ENCODE measurements at regions not wholly inside any gene's neighbourhood (a gene's known extent, or its start where the extent isn't known, plus 50 kb on each side); places are given as distances from the start of the nearest gene placed in this dataset.

DNA sequence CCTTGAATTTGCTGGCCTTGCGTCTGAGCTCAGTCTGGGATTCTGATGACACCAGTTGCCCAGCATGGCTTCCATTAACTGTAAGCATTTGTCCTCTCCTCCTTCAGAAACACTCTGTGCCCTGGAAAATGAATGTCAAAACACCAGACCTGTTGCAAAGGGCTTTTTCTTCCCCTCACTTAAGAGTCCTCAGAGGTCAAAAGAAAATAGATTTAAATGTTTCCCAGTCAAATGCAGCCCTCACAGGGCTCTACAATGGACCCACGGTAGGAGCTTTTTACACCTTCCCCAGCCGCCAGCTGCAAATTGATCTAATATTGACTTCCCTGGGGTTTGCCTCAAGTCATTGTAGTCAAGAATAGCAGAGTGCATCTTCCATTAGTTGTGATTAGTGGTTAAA lies 332.2 kb downstream of the INSC start:
- H3K4me1 ChIP-seq, result no peaks in the 10 kb centered on the region
- ATAC-seq (no peak), DNase-seq (no peak)
- H3K27me3 ChIP-seq, result no peaks in the 10 kb centered on the region
- H3K36me3 ChIP-seq, result no peaks in the 10 kb centered on the region
- 83 to 88% (median 85%) methylated on average over 3 of the region's 3 CpGs for WGBS, 4 donors
- no peak for TF ChIP-seq POLR2A (IDR thresholded peaks at IDR 0.05)
- TF ChIP-seq, protein P1, sequence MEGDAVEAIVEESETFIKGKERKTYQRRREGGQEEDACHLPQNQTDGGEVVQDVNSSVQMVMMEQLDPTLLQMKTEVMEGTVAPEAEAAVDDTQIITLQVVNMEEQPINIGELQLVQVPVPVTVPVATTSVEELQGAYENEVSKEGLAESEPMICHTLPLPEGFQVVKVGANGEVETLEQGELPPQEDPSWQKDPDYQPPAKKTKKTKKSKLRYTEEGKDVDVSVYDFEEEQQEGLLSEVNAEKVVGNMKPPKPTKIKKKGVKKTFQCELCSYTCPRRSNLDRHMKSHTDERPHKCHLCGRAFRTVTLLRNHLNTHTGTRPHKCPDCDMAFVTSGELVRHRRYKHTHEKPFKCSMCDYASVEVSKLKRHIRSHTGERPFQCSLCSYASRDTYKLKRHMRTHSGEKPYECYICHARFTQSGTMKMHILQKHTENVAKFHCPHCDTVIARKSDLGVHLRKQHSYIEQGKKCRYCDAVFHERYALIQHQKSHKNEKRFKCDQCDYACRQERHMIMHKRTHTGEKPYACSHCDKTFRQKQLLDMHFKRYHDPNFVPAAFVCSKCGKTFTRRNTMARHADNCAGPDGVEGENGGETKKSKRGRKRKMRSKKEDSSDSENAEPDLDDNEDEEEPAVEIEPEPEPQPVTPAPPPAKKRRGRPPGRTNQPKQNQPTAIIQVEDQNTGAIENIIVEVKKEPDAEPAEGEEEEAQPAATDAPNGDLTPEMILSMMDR (IDR thresholded peaks at IDR 0.05), result no peak
- intact Hi-C loops (cut with DNase I), result no loop called here
- H3K27ac ChIP-seq, result no peak overlapping the region
- no peaks in the 10 kb centered on the region for H3K9me3 ChIP-seq
- H3K4me3 ChIP-seq, result no peak overlapping the region

DNA sequence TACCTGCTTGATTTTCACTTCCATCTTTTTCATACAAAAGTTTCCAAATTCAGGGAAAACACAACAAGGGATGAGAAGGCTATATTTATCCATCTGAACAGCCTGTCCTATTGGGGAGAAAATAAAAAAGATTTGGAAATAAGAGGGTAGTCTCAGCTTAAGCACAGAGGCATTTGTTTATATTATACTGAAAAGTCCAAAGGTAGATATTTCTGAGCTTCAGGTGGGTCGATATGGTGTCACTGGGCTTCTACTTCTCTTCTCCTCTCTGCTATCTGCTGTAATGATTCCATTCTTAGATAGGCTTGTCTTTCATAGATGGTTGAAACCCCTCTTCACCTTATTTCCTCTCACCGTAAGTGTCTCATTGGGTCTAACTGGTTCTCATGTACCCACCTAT lies 337.0 kb downstream of the INSC start:
- 91 to 95% (median 93%) methylated on average over 2 of the region's 2 CpGs for WGBS, 4 donors
- no peaks in the 10 kb centered on the region for H3K4me1 ChIP-seq
- intact Hi-C loops (cut with DNase I), result no loop called here
- TF ChIP-seq, protein P1 (IDR thresholded peaks at IDR 0.05), result no peak
- no peak for TF ChIP-seq POLR2A (IDR thresholded peaks at IDR 0.05)
- H3K9me3 ChIP-seq, result peaks cover 0 to 11% (median 3%) of the 10 kb centered on the region in 12 donors
- DNase-seq, result no peak
- no peak overlapping the region for H3K4me3 ChIP-seq
- no peaks in the 10 kb centered on the region for H3K27me3 ChIP-seq
- ATAC-seq, result no peak
- no peaks in the 10 kb centered on the region for H3K36me3 ChIP-seq
- H3K27ac ChIP-seq, result no peak overlapping the region

DNA sequence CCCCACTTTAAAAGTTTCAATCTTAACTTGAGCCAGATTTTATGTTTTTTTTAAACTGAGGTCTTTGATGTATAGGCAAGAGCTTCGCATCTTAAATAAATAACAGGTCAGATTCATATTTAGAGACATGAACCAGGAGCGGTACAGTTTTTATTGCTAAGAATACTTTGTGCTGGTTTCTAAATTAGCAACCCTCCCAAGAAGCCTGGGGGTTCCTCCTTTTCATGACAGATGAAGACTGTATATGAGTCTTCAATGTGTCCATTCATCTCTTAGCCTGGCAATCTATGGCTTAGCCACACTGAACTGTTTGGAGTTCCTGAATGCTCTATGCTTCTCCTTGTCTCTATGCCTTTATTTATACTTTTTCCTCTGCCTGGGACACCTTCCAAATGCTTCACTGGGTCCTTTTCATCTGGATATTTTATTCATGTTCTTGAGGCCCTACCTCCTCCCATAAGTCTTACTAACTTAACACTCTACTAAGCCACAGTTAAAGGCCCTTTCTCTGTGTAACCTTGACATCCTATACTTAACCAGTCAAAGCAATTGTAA lies 338.6 kb downstream of the INSC start:
- TF ChIP-seq, protein P1 (IDR thresholded peaks at IDR 0.05), result no peak
- TF ChIP-seq POLR2A (IDR thresholded peaks at IDR 0.05), result no peak
- peaks cover 0 to 11% (median 3%) of the 10 kb centered on the region in 12 donors for H3K9me3 ChIP-seq
- H3K4me1 ChIP-seq, result no peaks in the 10 kb centered on the region
- H3K36me3 ChIP-seq, result no peaks in the 10 kb centered on the region
- DNase-seq (no peak), ATAC-seq (no peak)
- intact Hi-C loops (cut with DNase I), result no loop called here
- 92 to 97% (median 95%) methylated on average over 2 of the region's 2 CpGs for WGBS, 4 donors
- no peak overlapping the region for H3K4me3 ChIP-seq
- H3K27ac ChIP-seq, result no peak overlapping the region
- H3K27me3 ChIP-seq, result no peaks in the 10 kb centered on the region

DNA sequence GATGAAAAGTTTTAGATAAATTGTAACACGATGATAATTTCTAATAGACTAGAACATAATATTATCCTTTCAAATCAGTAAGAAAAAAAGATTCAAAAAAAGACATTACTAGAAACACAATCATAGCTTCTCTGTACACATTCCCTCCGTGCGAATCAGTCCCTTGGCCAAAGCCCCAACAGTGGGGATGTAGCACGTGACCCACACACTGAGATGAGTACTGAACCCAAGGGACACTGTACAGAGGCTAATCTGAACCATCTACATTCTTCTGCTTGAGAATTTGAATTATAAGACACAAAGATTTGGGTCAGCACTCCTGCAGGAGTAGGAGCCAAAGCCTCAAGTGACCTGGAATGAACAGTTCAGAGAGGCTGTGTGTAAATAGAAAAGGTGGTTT lies 353.7 kb downstream of the INSC start:
- no peak for TF ChIP-seq POLR2A (IDR thresholded peaks at IDR 0.05)
- TF ChIP-seq, protein P1 (IDR thresholded peaks at IDR 0.05), result no peak
- Histone ChIP-seq H3K27ac (no peak overlapping the region), H3K4me3 (no peak overlapping the region), H3K36me3 (no peaks in the 10 kb centered on the region), H3K4me1 (no peaks in the 10 kb centered on the region), H3K27me3 (no peaks in the 10 kb centered on the region), H3K9me3 (no peaks in the 10 kb centered on the region)
- ATAC-seq (no peak), DNase-seq (no peak)
- intact Hi-C loops (cut with DNase I), result no loop called here
- WGBS, 4 donors, result 67 to 78% (median 71%) methylated on average over 4 of the region's 4 CpGs
